ENCODE measurements at regions not wholly inside any gene's neighbourhood (a gene's known extent, or its start where the extent isn't known, plus 50 kb on each side); places are given as distances from the start of the nearest gene placed in this dataset.

DNA sequence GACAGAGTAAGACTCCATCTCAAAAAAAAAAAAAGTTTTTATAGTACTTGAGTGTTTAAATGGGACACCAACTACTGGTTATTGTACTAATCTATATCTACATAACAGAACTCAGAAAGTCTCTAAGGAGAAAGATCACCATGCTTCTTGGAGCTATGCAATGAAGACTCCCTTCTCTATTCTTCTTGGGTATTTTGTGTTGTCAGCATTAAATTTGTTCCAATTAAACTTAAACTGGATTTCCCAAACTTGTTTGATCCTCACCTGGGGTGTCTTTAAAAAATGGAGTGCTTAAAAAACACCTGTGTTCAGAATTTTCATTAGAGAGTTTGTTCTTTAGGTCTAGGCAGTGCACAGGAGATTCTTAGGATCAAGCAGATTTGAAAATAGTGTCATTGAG, 536.0 kb downstream of the GATA3 start:
- TF ChIP-seq POLR2A (IDR thresholded peaks at IDR 0.05; ENCODE audit: low read length) (no peak), GATA1 (IDR thresholded peaks at IDR 0.05; ENCODE audit: low read depth, low read length) (no peak)
